Tibial nerve (tissue), 4 donors: ENCODE measurements at regions not wholly inside any gene's neighbourhood (a gene's known extent, or its start where the extent isn't known, plus 50 kb on each side); places are given as distances from the start of the nearest gene placed in this dataset.

Source experiments
- DNase-seq, 2 donors: peaks; one replicate each; pipeline ENCODE4 v3.0.0-alpha.2; 2019; ENCODE audit warnings: low spot score in 2 of 2
- H3K27ac ChIP-seq, 4 donors: fragments of 200-600 bp; sonication (generic) in 3 of 4; one replicate each; pipeline ENCODE4 v1.5.1; 2017 to 2019; ENCODE audit warnings: mild to moderate bottlenecking in 1 of 4
- H3K27me3 ChIP-seq, 2 donors: fragments of 200-600 bp; sonication (generic) in 1 of 2; one replicate each; pipeline versions ENCODE4 v1.5.1 to v1.6.0; 2017 to 2019
- H3K36me3 ChIP-seq, 3 donors: fragments of 200-600 bp; sonication (generic); one replicate each; pipeline ENCODE4 v1.5.1; 2018 to 2019
- H3K4me1 ChIP-seq, 4 donors: fragments of 200-600 bp; sonication (generic) in 3 of 4; one replicate each; pipeline ENCODE4 v1.5.1; 2017 to 2019
- H3K4me3 ChIP-seq, 4 donors: fragments of 200-600 bp; sonication (generic) in 3 of 4; one replicate each; pipeline ENCODE4 v1.5.1; 2017 to 2019; ENCODE audit warnings: mild to moderate bottlenecking in 1 of 4, moderate library complexity in 1 of 4
- H3K9me3 ChIP-seq, 4 donors: fragments of 200-600 bp; sonication (generic) in 3 of 4; one replicate each; pipeline ENCODE4 v1.5.1; 2017 to 2019
- CTCF ChIP-seq, 5 experiments: fragments of 200-600 bp in 3 of 5; fragments of 450-650 bp in 2 of 5; sonication (generic) in 3 of 5; IDR thresholded peaks; one replicate each; pipeline ENCODE4 v1.5.1; 2016 to 2019; ENCODE audit warnings: antibody characterized with exemption in 5 of 5, mild to moderate bottlenecking in 3 of 5, moderate library complexity in 2 of 5
- EP300 ChIP-seq, 2 donors: sonication (generic); formaldehyde crosslinking; IDR thresholded peaks; one replicate each; pipeline ENCODE4 v1.6.1; 2017; ENCODE audit warnings: antibody characterized with exemption in 2 of 2, mild to moderate bottlenecking in 1 of 2
- POLR2A ChIP-seq, 2 donors: fragments of 450-650 bp; IDR thresholded peaks; one replicate each; pipeline ENCODE4 v1.6.1; 2017; ENCODE audit warnings: antibody characterized with exemption in 2 of 2, mild to moderate bottlenecking in 2 of 2, moderate library complexity in 2 of 2
- WGBS, 2 donors: methylation state at CpG; one replicate each; pipeline ENCODE4 v1.1.5; 2018; 5-methylcytosine and 5-hydroxymethylcytosine counted together

- H3K27ac ChIP-seq = no peak overlapping the region
- TF ChIP-seq CTCF (IDR thresholded peaks at IDR 0.05) = no peak
- TF ChIP-seq EP300 (IDR thresholded peaks at IDR 0.05) = no peak
- no peak for TF ChIP-seq POLR2A (IDR thresholded peaks at IDR 0.05)
- H3K9me3 ChIP-seq = no peaks in the 10 kb centered on the region
- no peaks in the 10 kb centered on the region for H3K36me3 ChIP-seq
- H3K4me1 ChIP-seq = no peaks in the 10 kb centered on the region
- H3K27me3 ChIP-seq = no peaks in the 10 kb centered on the region
- WGBS, 2 donors = 86 to 93% methylated on average over 9 of the region's 9 CpGs
- no peak for DNase-seq
- H3K4me3 ChIP-seq = no peak overlapping the region
Observed at GRCh38 chr14:34044666-34045306, 93.9 kb upstream of the EGLN3 start.

GRCh38 chr14:34044373-34044637, 93.4 kb upstream of the EGLN3 start:
- Histone ChIP-seq H3K4me3 (no peak overlapping the region), H3K9me3 (no peaks in the 10 kb centered on the region), H3K4me1 (no peaks in the 10 kb centered on the region), H3K27ac (no peak overlapping the region), H3K36me3 (no peaks in the 10 kb centered on the region), H3K27me3 (no peaks in the 10 kb centered on the region)
- TF ChIP-seq CTCF (IDR thresholded peaks at IDR 0.05) = no peak
- no peak for TF ChIP-seq POLR2A (IDR thresholded peaks at IDR 0.05)
- TF ChIP-seq EP300 (IDR thresholded peaks at IDR 0.05) = no peak
- no peak for DNase-seq
- WGBS, 2 donors = 93 to 95% methylated on average over 4 of the region's 4 CpGs

GRCh38 chr14:34043627-34044372, 92.9 kb upstream of the EGLN3 start:
- H3K27ac ChIP-seq = no peak overlapping the region
- WGBS, 2 donors = 64 to 65% methylated on average over 4 of the region's 4 CpGs

GRCh38 chr14:34041220-34041619, 90.3 kb upstream of the EGLN3 start:
- no peak for TF ChIP-seq EP300 (IDR thresholded peaks at IDR 0.05)
- no peak for TF ChIP-seq POLR2A (IDR thresholded peaks at IDR 0.05)
- TF ChIP-seq CTCF (IDR thresholded peaks at IDR 0.05) = no peak
- DNase-seq = no peak
- H3K4me1 ChIP-seq = no peaks in the 10 kb centered on the region
- no peaks in the 10 kb centered on the region for H3K9me3 ChIP-seq
- no peaks in the 10 kb centered on the region for H3K36me3 ChIP-seq
- H3K27me3 ChIP-seq = no peaks in the 10 kb centered on the region
- 90 to 92% methylated on average over 2 of the region's 2 CpGs for WGBS, 2 donors
- H3K27ac ChIP-seq = no peak overlapping the region
- H3K4me3 ChIP-seq = no peak overlapping the region

More at GRCh38 chr14:34043627-34044372, 92.9 kb upstream of the EGLN3 start:
- TF ChIP-seq POLR2A (IDR thresholded peaks at IDR 0.05) = no peak
- TF ChIP-seq CTCF (IDR thresholded peaks at IDR 0.05) = no peak
- TF ChIP-seq EP300 (IDR thresholded peaks at IDR 0.05) = no peak
- Histone ChIP-seq H3K36me3 (no peaks in the 10 kb centered on the region), H3K4me3 (no peak overlapping the region), H3K9me3 (no peaks in the 10 kb centered on the region), H3K4me1 (no peaks in the 10 kb centered on the region), H3K27me3 (no peaks in the 10 kb centered on the region)
- no peak for DNase-seq

- H3K36me3 ChIP-seq = no peaks in the 10 kb centered on the region
- H3K4me3 ChIP-seq = no peak overlapping the region
- H3K27me3 ChIP-seq = no peaks in the 10 kb centered on the region
- no peaks in the 10 kb centered on the region for H3K4me1 ChIP-seq
- no peak overlapping the region for H3K27ac ChIP-seq
- no peak for TF ChIP-seq POLR2A (IDR thresholded peaks at IDR 0.05)
- no peak for TF ChIP-seq EP300 (IDR thresholded peaks at IDR 0.05)
- TF ChIP-seq CTCF (IDR thresholded peaks at IDR 0.05) = no peak
- no peaks in the 10 kb centered on the region for H3K9me3 ChIP-seq
- DNase-seq = no peak
Observed at GRCh38 chr14:34040766-34041165, 89.9 kb upstream of the EGLN3 start.
